ENCODE measurements at regions not wholly inside any gene's neighbourhood (a gene's known extent, or its start where the extent isn't known, plus 50 kb on each side); places are given as distances from the start of the nearest gene placed in this dataset.
"Not testable (repeated sequence)": the region's sequence is repeated elsewhere in the genome, so short reads cannot be mapped to it uniquely, and the experiment has no call there.

DNA sequence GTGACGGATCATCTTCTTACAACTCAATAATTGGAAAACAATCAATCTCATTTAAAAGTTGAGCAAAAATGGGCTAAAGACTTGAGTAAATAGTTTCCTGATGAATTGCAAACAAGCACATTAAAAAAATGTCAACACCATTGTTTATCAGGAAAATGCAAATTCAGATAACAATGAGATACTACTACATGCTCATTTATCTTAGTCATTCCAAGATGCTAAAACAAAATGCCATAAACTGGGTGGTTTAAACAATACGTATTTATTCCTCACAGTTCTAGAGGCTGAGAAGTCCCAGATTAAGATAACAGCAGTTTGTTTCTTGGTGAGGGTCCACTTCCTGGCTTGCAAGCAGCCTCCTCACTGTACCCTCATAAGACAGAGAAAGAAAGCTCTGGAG lies 359.6 kb downstream of the NR4A2 start:
- DNase-seq = no peak
- in situ Hi-C loops (cut with HindIII; ENCODE audit: low pct_ligation_motif_present, low pct_unique_long_range_greater_than_20kb, low sequenced_read_pairs) = no loop called here

GRCh38 chr2:155966064-155966471 lies 366.5 kb downstream of the NR4A2 start:
- DNase-seq; in situ Hi-C loops (cut with HindIII; ENCODE audit: low pct_ligation_motif_present, low pct_unique_long_range_greater_than_20kb, low sequenced_read_pairs): not testable (repeated sequence)

- in situ Hi-C loops (cut with HindIII; ENCODE audit: low pct_ligation_motif_present, low pct_unique_long_range_greater_than_20kb, low sequenced_read_pairs) = no loop called here
- DNase-seq = peak; percentile 7
Observed at GRCh38 chr2:155965415-155966063, 367.0 kb downstream of the NR4A2 start.

DNA sequence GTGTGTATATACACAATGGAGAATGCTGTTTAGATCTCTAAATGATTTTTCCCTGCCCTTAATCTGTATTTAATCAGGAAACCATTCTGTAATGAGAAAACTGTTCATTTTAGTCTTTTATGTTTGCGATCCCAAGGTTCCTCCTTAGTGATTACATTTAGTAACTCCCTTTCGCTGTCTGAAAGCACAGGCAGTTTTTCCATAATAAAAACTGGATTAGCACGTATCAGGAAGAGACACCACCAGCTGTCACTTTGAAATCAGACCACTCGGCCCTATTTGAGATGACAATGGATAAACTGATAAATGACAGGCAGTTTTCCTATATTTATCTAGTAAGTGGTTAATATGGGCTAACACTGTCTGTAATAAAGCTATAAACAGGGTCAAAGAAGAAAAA lies 370.9 kb downstream of the NR4A2 start:
- no peak for DNase-seq
- in situ Hi-C loops (cut with HindIII; ENCODE audit: low pct_ligation_motif_present, low pct_unique_long_range_greater_than_20kb, low sequenced_read_pairs) = no loop called here

GRCh38 chr2:155958834-155959233 lies 373.7 kb downstream of the NR4A2 start:
- in situ Hi-C loops (cut with HindIII; ENCODE audit: low pct_ligation_motif_present, low pct_unique_long_range_greater_than_20kb, low sequenced_read_pairs) = no loop called here
- no peak for DNase-seq

- in situ Hi-C loops (cut with HindIII; ENCODE audit: low pct_ligation_motif_present, low pct_unique_long_range_greater_than_20kb, low sequenced_read_pairs) = no loop called here
- no peak for DNase-seq
Observed at GRCh38 chr2:155947069-155947468, 385.5 kb downstream of the NR4A2 start.

DNA sequence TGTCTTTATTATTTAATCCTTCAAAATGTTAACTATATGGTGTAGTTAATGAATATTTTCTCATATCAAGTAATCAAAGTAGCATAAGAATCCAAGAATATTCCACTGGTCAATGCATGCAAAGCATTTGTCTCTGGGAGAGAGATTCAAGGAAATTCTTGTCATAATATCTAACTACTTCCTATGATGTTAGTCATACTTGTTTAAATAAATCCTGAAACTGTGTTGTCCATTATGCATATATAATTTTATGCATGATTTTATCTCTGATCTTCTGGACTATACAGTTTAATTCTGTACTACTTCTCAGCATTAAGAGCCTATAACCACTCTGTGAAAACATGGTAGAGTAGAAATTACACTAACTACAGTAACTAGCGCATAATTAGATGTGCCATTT lies 388.3 kb downstream of the NR4A2 start:
- DNase-seq = no peak
- in situ Hi-C loops (cut with HindIII; ENCODE audit: low pct_ligation_motif_present, low pct_unique_long_range_greater_than_20kb, low sequenced_read_pairs) = no loop called here

- in situ Hi-C loops (cut with HindIII; ENCODE audit: low pct_ligation_motif_present, low pct_unique_long_range_greater_than_20kb, low sequenced_read_pairs) = no loop called here
- DNase-seq = no peak
Observed at GRCh38 chr2:155930312-155930711, 402.2 kb downstream of the NR4A2 start.

DNA sequence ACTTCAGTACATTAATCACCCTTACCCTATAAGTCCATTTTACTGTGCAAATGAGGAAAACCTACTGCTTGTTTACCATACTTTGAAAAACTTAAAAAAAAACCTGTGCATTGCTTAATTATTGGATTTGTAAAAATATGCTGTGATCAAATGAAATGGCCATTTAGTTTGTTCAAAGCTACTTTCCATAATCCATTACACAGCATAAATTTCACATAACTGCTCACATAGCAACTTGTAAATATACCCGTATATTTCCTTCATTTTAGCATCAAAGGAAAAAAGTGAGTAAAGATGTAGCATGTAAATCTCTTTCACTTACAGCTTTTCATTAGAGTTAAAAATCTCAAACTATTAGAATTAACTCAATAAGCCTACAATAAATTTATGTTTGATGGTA lies 415.1 kb downstream of the NR4A2 start:
- in situ Hi-C loops (cut with HindIII; ENCODE audit: low pct_ligation_motif_present, low pct_unique_long_range_greater_than_20kb, low sequenced_read_pairs) = no loop called here

GRCh38 chr2:155913356-155913755 lies 419.2 kb downstream of the NR4A2 start:
- no peak for DNase-seq
- in situ Hi-C loops (cut with HindIII; ENCODE audit: low pct_ligation_motif_present, low pct_unique_long_range_greater_than_20kb, low sequenced_read_pairs) = no loop called here

More for the DNA sequence above, 415.1 kb downstream of the NR4A2 start:
- DNase-seq = no peak

GRCh38 chr2:155908567-155908966 lies 424.0 kb downstream of the NR4A2 start:
- DNase-seq = no peak
- in situ Hi-C loops (cut with HindIII; ENCODE audit: low pct_ligation_motif_present, low pct_unique_long_range_greater_than_20kb, low sequenced_read_pairs) = no loop called here

- in situ Hi-C loops (cut with HindIII; ENCODE audit: low pct_ligation_motif_present, low pct_unique_long_range_greater_than_20kb, low sequenced_read_pairs) = no loop called here
- DNase-seq = no peak
Observed at GRCh38 chr2:155907211-155907610, 425.3 kb downstream of the NR4A2 start.

DNA sequence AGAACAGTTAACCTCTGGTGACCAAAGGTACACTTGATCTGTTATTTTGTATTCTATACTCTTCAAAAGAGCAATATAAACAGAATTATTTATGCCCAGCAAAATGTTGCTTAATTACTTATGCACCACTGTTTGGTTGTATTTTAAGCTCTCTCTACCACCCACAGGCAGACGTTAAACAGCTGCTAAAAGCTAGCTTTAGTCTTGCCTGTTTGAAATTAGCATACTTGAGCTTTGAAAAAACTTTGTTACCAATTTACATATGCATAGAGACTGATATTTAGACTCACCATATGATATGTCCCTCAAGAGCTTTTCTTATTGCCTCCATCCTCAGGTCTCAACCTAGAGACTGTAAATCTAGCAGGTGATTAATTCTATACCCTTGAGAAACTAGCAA lies 426.9 kb downstream of the NR4A2 start:
- no peak for DNase-seq
- in situ Hi-C loops (cut with HindIII; ENCODE audit: low pct_ligation_motif_present, low pct_unique_long_range_greater_than_20kb, low sequenced_read_pairs) = no loop called here

GRCh38 chr2:155904720-155905119 lies 427.8 kb downstream of the NR4A2 start:
- DNase-seq = no peak
- in situ Hi-C loops (cut with HindIII; ENCODE audit: low pct_ligation_motif_present, low pct_unique_long_range_greater_than_20kb, low sequenced_read_pairs) = no loop called here

GRCh38 chr2:155902635-155903034 lies 429.9 kb downstream of the NR4A2 start:
- no peak for DNase-seq
- in situ Hi-C loops (cut with HindIII; ENCODE audit: low pct_ligation_motif_present, low pct_unique_long_range_greater_than_20kb, low sequenced_read_pairs) = no loop called here

- in situ Hi-C loops (cut with HindIII; ENCODE audit: low pct_ligation_motif_present, low pct_unique_long_range_greater_than_20kb, low sequenced_read_pairs) = no loop called here
- no peak for DNase-seq
Observed at GRCh38 chr2:155895016-155895415, 437.5 kb downstream of the NR4A2 start.

DNA sequence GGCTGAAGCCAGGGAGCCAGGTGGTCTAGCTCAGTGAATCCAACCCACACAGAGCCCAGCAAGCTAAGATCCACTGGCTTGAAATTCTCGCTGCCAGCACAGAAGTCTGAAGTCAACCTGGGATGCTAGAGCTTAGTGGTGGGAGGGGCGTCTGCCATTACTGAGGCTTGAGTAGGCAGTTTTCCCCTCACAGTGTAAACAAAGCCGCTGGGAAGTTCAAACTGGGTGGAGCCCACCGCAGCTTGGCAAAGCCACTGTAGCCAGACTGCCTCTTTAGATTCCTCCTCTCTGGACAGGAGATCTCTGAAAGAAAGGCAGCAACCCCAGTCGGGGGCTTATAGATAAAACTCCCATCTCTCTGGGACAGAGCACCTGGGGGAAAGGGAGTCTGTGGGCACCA lies 452.1 kb downstream of the NR4A2 start:
- in situ Hi-C loops (cut with HindIII; ENCODE audit: low pct_ligation_motif_present, low pct_unique_long_range_greater_than_20kb, low sequenced_read_pairs); DNase-seq: not testable (repeated sequence)

GRCh38 chr2:155879900-155880299 lies 452.6 kb downstream of the NR4A2 start:
- not testable (repeated sequence) for DNase-seq

DNA sequence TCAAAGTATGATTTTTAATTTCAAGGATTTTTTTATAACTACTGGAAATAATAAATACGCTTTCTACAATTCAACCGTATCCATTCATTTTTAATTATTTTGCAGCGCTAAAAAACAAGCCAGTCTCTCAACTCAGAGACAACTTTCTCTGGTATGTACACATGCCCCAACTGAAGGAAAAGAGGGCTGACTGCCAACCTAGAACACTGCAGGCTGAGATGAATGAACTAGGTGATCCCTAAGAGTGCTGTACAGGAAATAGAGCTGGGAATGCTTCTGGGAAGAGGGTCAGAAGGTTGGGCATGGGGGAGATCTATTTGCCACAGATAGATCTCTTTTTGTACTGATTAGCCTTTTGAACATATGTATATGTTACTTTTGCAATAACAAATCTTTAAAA lies 460.1 kb downstream of the NR4A2 start:
- DNase-seq = no peak
- in situ Hi-C loops (cut with HindIII; ENCODE audit: low pct_ligation_motif_present, low pct_unique_long_range_greater_than_20kb, low sequenced_read_pairs) = no loop called here

More at GRCh38 chr2:155879900-155880299, 452.6 kb downstream of the NR4A2 start:
- in situ Hi-C loops (cut with HindIII; ENCODE audit: low pct_ligation_motif_present, low pct_unique_long_range_greater_than_20kb, low sequenced_read_pairs) = not testable (repeated sequence)

- no peak for DNase-seq
- in situ Hi-C loops (cut with HindIII; ENCODE audit: low pct_ligation_motif_present, low pct_unique_long_range_greater_than_20kb, low sequenced_read_pairs) = no loop called here
Observed at GRCh38 chr2:155871940-155872339, 460.6 kb downstream of the NR4A2 start.

GRCh38 chr2:155867564-155867963 lies 465.0 kb downstream of the NR4A2 start:
- in situ Hi-C loops (cut with HindIII; ENCODE audit: low pct_ligation_motif_present, low pct_unique_long_range_greater_than_20kb, low sequenced_read_pairs) = no loop called here
- no peak for DNase-seq

Data from ACHN (cell line).